ENCODE measurements at regions not wholly inside any gene's neighbourhood (a gene's known extent, or its start where the extent isn't known, plus 50 kb on each side); places are given as distances from the start of the nearest gene placed in this dataset.
A peak's percentile ranks its signal among the peaks of the same experiment; 100 is the strongest.

DNA sequence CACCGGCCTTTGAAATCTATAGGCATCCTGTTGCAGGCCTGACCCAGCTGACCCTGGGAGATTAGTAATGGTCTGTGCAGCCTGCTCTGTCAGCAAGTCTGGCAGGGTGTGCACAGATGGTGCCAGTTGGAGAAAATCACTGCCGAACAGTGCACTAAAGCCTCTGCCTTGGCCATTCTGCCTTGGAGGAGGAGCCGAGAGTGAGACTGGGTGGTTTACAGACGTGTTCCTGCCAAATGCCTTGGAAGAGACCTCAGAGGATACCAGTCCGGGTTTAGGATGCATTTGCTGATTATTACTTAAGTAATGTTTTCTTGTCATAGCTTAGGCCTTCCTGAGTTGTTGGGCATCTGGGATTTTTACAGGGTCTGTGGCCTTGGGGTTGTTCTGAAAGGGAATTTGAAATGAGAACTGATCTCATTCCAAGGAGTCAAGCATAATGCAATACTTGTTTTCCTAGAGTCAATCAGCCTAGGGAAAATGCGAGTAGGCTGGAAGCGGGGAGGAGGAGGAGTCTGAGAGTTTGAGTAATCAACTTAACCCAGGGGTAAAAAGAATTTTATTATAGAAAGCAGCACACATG, 292.1 kb downstream of the SOX4 start:
- WGBS, result 56% methylated on average over 7 of the region's 7 CpGs
- H3K36me3 ChIP-seq (ENCODE audit: control insufficient read depth in 4 of 4, insufficient read depth in 3 of 4, low read depth in 1 of 4, low read length in 3 of 4), result no peaks in the 10 kb centered on the region
- no peaks in the 10 kb centered on the region for H3K27me3 ChIP-seq (ENCODE audit: control insufficient read depth in 4 of 4, insufficient read depth in 4 of 4, low read length in 3 of 4)
- no peak for TF ChIP-seq HNF4A (conservative IDR thresholded peaks at IDR 0.05)
- peak; percentile 52 for TF ChIP-seq NR2F2 (IDR thresholded peaks at IDR 0.05)
- H3K4me3 ChIP-seq (ENCODE audit: low read depth in 1 of 3, low read length in 3 of 3), result no peak overlapping the region
- no peaks in the 10 kb centered on the region for H3K9me3 ChIP-seq (ENCODE audit: control insufficient read depth in 4 of 4, low read length in 3 of 4)
- no peaks in the 10 kb centered on the region for H3K4me1 ChIP-seq (ENCODE audit: control insufficient read depth in 4 of 4, insufficient read depth in 4 of 4, low read length in 3 of 4)
- peak; percentile 37 for DNase-seq (ENCODE audit: low spot score)
- no peak overlapping the region for H3K9ac ChIP-seq (ENCODE audit: low read depth in 1 of 2, low read length in 2 of 2)
- H3K27ac ChIP-seq (ENCODE audit: low read depth in 1 of 2, low read length in 2 of 2), result peak overlapping the region in 1 of 2 donors; percentile 28

DNA sequence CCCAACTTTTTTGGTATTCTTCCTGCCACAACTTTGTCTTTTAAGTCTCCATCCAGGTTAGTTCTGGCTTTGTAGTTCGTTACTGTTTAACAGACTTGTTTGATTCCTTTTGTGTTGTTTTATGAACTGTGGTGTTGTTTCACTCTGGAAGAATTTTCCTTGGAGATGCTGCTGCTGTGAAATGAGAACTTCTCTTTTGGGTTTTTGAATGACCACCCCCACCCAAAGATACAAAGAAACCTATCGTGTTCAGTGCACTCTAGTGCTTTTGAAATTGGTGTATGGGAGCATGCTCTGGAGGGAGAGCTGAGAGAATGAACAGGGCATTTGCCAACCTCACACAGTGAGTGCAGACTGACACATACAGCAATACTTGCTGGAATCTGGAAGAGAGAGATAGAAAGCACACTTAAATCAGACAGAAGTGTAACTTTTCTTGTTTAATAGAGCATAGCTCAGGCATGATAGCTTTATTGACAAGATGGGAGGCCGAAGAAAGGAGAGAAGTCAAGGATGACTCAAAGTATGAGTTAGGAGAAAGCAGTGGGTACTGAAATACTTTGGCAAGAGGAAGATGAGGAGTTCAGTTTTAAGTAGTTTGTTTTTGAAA, 293.1 kb downstream of the SOX4 start:
- Histone ChIP-seq H3K27ac (ENCODE audit: low read depth in 1 of 2, low read length in 2 of 2) (peak overlapping the region in 1 of 2 donors; percentile 12), H3K9ac (ENCODE audit: low read depth in 1 of 2, low read length in 2 of 2) (no peak overlapping the region)

More for the DNA sequence above, 293.1 kb downstream of the SOX4 start:
- no peaks in the 10 kb centered on the region for H3K36me3 ChIP-seq (ENCODE audit: control insufficient read depth in 4 of 4, insufficient read depth in 3 of 4, low read depth in 1 of 4, low read length in 3 of 4)
- H3K4me1 ChIP-seq (ENCODE audit: control insufficient read depth in 4 of 4, insufficient read depth in 4 of 4, low read length in 3 of 4), result no peaks in the 10 kb centered on the region
- no peak overlapping the region for H3K4me3 ChIP-seq (ENCODE audit: low read depth in 1 of 3, low read length in 3 of 3)
- TF ChIP-seq, protein P1, sequence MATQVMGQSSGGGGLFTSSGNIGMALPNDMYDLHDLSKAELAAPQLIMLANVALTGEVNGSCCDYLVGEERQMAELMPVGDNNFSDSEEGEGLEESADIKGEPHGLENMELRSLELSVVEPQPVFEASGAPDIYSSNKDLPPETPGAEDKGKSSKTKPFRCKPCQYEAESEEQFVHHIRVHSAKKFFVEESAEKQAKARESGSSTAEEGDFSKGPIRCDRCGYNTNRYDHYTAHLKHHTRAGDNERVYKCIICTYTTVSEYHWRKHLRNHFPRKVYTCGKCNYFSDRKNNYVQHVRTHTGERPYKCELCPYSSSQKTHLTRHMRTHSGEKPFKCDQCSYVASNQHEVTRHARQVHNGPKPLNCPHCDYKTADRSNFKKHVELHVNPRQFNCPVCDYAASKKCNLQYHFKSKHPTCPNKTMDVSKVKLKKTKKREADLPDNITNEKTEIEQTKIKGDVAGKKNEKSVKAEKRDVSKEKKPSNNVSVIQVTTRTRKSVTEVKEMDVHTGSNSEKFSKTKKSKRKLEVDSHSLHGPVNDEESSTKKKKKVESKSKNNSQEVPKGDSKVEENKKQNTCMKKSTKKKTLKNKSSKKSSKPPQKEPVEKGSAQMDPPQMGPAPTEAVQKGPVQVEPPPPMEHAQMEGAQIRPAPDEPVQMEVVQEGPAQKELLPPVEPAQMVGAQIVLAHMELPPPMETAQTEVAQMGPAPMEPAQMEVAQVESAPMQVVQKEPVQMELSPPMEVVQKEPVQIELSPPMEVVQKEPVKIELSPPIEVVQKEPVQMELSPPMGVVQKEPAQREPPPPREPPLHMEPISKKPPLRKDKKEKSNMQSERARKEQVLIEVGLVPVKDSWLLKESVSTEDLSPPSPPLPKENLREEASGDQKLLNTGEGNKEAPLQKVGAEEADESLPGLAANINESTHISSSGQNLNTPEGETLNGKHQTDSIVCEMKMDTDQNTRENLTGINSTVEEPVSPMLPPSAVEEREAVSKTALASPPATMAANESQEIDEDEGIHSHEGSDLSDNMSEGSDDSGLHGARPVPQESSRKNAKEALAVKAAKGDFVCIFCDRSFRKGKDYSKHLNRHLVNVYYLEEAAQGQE (IDR thresholded peaks at IDR 0.05), result no peak
- TF ChIP-seq GABPA (IDR thresholded peaks at IDR 0.05 in 1 of 2, conservative IDR thresholded peaks at IDR 0.05 in 1 of 2) (no peak), HNF4A (conservative IDR thresholded peaks at IDR 0.05) (no peak), RXRA (IDR thresholded peaks at IDR 0.05) (no peak), SP1 (IDR thresholded peaks at IDR 0.05) (no peak), HNF4G (IDR thresholded peaks at IDR 0.05) (no peak), NR2F2 (IDR thresholded peaks at IDR 0.05) (no peak), FOXA2 (IDR thresholded peaks at IDR 0.05) (no peak), JUND (IDR thresholded peaks at IDR 0.05) (no peak), FOXA1 (IDR thresholded peaks at IDR 0.05) (no peak), TAF1 (conservative IDR thresholded peaks at IDR 0.05) (no peak), EGR1 (IDR thresholded peaks at IDR 0.05; ENCODE audit: low read depth in 2 of 2) (no peak), RAD21 (IDR thresholded peaks at IDR 0.05) (no peak), YY1 (IDR thresholded peaks at IDR 0.05) (no peak)
- TF ChIP-seq, protein P2, sequence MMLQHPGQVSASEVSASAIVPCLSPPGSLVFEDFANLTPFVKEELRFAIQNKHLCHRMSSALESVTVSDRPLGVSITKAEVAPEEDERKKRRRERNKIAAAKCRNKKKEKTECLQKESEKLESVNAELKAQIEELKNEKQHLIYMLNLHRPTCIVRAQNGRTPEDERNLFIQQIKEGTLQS (IDR thresholded peaks at IDR 0.05), result no peak
- TF ChIP-seq, protein P3, sequence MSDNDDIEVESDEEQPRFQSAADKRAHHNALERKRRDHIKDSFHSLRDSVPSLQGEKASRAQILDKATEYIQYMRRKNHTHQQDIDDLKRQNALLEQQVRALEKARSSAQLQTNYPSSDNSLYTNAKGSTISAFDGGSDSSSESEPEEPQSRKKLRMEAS (IDR thresholded peaks at IDR 0.05), result no peak
- TF ChIP-seq, protein P4, sequence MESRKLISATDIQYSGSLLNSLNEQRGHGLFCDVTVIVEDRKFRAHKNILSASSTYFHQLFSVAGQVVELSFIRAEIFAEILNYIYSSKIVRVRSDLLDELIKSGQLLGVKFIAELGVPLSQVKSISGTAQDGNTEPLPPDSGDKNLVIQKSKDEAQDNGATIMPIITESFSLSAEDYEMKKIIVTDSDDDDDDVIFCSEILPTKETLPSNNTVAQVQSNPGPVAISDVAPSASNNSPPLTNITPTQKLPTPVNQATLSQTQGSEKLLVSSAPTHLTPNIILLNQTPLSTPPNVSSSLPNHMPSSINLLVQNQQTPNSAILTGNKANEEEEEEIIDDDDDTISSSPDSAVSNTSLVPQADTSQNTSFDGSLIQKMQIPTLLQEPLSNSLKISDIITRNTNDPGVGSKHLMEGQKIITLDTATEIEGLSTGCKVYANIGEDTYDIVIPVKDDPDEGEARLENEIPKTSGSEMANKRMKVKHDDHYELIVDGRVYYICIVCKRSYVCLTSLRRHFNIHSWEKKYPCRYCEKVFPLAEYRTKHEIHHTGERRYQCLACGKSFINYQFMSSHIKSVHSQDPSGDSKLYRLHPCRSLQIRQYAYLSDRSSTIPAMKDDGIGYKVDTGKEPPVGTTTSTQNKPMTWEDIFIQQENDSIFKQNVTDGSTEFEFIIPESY (IDR thresholded peaks at IDR 0.05), result no peak
- TF ChIP-seq, protein P5, sequence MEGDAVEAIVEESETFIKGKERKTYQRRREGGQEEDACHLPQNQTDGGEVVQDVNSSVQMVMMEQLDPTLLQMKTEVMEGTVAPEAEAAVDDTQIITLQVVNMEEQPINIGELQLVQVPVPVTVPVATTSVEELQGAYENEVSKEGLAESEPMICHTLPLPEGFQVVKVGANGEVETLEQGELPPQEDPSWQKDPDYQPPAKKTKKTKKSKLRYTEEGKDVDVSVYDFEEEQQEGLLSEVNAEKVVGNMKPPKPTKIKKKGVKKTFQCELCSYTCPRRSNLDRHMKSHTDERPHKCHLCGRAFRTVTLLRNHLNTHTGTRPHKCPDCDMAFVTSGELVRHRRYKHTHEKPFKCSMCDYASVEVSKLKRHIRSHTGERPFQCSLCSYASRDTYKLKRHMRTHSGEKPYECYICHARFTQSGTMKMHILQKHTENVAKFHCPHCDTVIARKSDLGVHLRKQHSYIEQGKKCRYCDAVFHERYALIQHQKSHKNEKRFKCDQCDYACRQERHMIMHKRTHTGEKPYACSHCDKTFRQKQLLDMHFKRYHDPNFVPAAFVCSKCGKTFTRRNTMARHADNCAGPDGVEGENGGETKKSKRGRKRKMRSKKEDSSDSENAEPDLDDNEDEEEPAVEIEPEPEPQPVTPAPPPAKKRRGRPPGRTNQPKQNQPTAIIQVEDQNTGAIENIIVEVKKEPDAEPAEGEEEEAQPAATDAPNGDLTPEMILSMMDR (IDR thresholded peaks at IDR 0.05; ENCODE audit: low read depth, low read length, missing input control), result no peak
- no peak for DNase-seq (ENCODE audit: low spot score)
- 65% methylated on average over 3 of the region's 3 CpGs for WGBS
- no peaks in the 10 kb centered on the region for H3K27me3 ChIP-seq (ENCODE audit: control insufficient read depth in 4 of 4, insufficient read depth in 4 of 4, low read length in 3 of 4)
- no peaks in the 10 kb centered on the region for H3K9me3 ChIP-seq (ENCODE audit: control insufficient read depth in 4 of 4, low read length in 3 of 4)
